Mesothelial cell of epicardium (in vitro differentiated cells): ENCODE measurements at regions not wholly inside any gene's neighbourhood (a gene's known extent, or its start where the extent isn't known, plus 50 kb on each side); places are given as distances from the start of the nearest gene placed in this dataset.

Experiments
- DNase-seq, 2 experiments: peaks; one replicate each; pipeline ENCODE4 v3.0.0; 2021; ENCODE audit warnings: low spot score in 2 of 2; ENCODE audit not compliant: unreplicated experiment in 2 of 2
- H3K27ac Mint-ChIP-seq: 2 replicates; pipeline ENCODE4 v1.8.0; 2021; ENCODE audit warnings: mixed read lengths
- H3K27me3 Mint-ChIP-seq: 2 replicates; pipeline ENCODE4 v1.8.0; 2021; ENCODE audit warnings: low read depth, mixed read lengths
- H3K36me3 Mint-ChIP-seq: 2 replicates; pipeline ENCODE4 v1.8.0; 2021; ENCODE audit warnings: mixed read lengths
- H3K4me1 Mint-ChIP-seq: 2 replicates; pipeline ENCODE4 v1.8.0; 2021; ENCODE audit warnings: mixed read lengths
- H3K4me3 Mint-ChIP-seq: 2 replicates; pipeline ENCODE4 v1.8.0; 2021; ENCODE audit warnings: mild to moderate bottlenecking, moderate library complexity, mixed read lengths
- H3K9me3 Mint-ChIP-seq: 2 replicates; pipeline ENCODE4 v1.8.0; 2021; ENCODE audit warnings: mixed read lengths
- TF ChIP-seq, protein P1 (sequence below): fragments of 200-600 bp; sonication (generic); IDR thresholded peaks from one replicate; pipeline ENCODE4 v1.5.0; 2021; ENCODE audit warnings: antibody characterized with exemption; ENCODE audit not compliant: unreplicated experiment

GRCh38 chr11:44502506-44502905 is 63.0 kb upstream of the CD82 start:
- Mint-ChIP-seq H3K9me3 (peaks cover 5% of the 10 kb centered on the region), H3K4me1 (no peaks in the 10 kb centered on the region), H3K27ac (no peak overlapping the region), H3K4me3 (no peak overlapping the region), H3K27me3 (peaks cover 31% of the 10 kb centered on the region), H3K36me3 (no peaks in the 10 kb centered on the region)
- DNase-seq, result no peak
- TF ChIP-seq, protein P1, sequence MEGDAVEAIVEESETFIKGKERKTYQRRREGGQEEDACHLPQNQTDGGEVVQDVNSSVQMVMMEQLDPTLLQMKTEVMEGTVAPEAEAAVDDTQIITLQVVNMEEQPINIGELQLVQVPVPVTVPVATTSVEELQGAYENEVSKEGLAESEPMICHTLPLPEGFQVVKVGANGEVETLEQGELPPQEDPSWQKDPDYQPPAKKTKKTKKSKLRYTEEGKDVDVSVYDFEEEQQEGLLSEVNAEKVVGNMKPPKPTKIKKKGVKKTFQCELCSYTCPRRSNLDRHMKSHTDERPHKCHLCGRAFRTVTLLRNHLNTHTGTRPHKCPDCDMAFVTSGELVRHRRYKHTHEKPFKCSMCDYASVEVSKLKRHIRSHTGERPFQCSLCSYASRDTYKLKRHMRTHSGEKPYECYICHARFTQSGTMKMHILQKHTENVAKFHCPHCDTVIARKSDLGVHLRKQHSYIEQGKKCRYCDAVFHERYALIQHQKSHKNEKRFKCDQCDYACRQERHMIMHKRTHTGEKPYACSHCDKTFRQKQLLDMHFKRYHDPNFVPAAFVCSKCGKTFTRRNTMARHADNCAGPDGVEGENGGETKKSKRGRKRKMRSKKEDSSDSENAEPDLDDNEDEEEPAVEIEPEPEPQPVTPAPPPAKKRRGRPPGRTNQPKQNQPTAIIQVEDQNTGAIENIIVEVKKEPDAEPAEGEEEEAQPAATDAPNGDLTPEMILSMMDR, result no peak

DNA sequence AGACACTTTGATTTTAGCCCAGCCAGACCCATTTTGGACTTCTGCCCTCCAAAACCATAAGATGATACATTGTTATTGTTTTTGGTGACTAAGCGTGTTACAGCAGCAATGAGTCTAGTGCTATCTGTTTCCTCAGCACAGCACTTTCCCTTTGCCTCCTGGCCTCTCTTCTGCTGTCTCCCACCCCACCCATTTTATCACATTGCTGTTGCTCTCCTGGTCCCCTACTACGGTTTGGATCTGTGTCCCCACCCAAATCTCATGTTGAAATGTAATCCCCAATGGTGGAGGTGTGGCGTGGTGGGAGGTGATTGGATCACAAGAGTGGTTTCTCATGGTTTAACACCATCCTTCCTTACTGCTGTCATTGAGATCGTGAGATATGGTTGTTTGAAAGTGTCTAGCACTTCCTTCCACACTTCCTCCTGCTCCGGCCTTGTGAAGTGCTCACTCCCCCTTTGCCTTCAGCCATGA is 59.8 kb upstream of the CD82 start:
- Mint-ChIP-seq H3K36me3 (no peaks in the 10 kb centered on the region), H3K27me3 (peaks cover 31% of the 10 kb centered on the region), H3K4me3 (no peak overlapping the region), H3K9me3 (peaks cover 5% of the 10 kb centered on the region), H3K27ac (no peak overlapping the region), H3K4me1 (peaks cover 3% of the 10 kb centered on the region)
- TF ChIP-seq, protein P1, result no peak
- no peak for DNase-seq

DNA sequence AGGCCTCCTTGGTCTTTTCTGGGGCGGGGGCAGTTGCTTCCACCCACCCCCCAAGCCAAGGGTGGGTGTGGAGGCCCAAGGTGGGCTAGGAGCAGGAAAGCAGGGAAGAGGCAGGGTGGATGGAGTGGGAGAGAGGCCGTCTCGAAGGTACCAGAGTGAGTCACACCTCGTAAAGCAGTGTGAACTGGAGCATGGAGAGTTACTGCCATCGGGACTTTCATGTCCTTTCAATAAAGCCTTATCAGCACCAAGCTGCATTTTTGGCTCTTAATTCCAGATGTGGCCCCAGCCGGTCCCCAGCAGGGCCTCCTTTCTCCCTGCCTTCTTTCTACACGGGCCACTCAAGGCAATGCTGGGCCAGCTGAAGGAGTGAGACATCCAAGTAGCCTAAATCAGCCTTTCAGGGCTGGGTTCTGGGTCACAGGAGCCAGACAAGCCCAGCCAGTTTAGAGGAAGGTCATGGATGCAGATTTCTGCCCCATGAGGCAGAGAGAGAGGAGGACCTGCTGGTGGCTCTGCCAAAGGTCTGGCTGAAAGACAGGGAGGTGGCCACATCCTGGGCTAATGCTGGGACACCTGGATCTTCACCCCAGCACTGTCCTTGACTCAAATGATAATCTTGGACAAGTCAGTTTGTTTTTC is 59.0 kb upstream of the CD82 start:
- Mint-ChIP-seq H3K4me1 (peaks cover 3% of the 10 kb centered on the region), H3K4me3 (no peak overlapping the region)

DNA sequence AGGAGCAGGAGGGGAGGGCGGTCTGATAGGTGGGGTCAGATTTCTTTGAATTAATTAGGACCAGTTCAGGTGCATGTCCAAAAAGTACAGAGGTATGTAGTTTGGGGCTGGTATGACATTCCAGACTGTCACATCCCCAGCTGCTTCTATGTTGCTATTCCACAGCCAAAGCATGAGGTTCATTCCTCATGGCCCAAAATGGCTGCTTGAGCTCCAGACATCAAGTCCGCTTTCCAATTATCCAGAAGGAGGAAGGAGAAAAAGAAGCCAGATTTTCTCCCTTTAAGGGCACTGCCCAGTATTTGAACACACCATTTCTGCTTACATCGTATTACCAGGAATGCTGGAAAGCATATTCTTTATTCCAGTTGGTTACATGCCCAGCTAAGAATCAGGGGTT is 58.0 kb upstream of the CD82 start:
- TF ChIP-seq, protein P1, result no peak
- H3K4me3 Mint-ChIP-seq, result no peak overlapping the region

More for the DNA sequence above, 59.0 kb upstream of the CD82 start:
- peaks cover 33% of the 10 kb centered on the region for H3K27me3 Mint-ChIP-seq
- no peak for DNase-seq
- no peak overlapping the region for H3K27ac Mint-ChIP-seq
- H3K36me3 Mint-ChIP-seq, result no peaks in the 10 kb centered on the region
- H3K9me3 Mint-ChIP-seq, result peaks cover 5% of the 10 kb centered on the region
- TF ChIP-seq, protein P1, result no peak

GRCh38 chr11:44507896-44508445 is 57.5 kb upstream of the CD82 start:
- no peaks in the 10 kb centered on the region for H3K36me3 Mint-ChIP-seq
- H3K4me1 Mint-ChIP-seq, result peaks cover 6% of the 10 kb centered on the region
- H3K27me3 Mint-ChIP-seq, result peaks cover 38% of the 10 kb centered on the region
- TF ChIP-seq, protein P1, result no peak
- H3K4me3 Mint-ChIP-seq, result no peak overlapping the region
- no peak overlapping the region for H3K27ac Mint-ChIP-seq
- DNase-seq, result no peak
- H3K9me3 Mint-ChIP-seq, result peaks cover 5% of the 10 kb centered on the region

More for the DNA sequence above, 58.0 kb upstream of the CD82 start:
- Mint-ChIP-seq H3K27ac (no peak overlapping the region), H3K4me1 (peaks cover 3% of the 10 kb centered on the region), H3K36me3 (no peaks in the 10 kb centered on the region), H3K9me3 (peaks cover 5% of the 10 kb centered on the region), H3K27me3 (peaks cover 36% of the 10 kb centered on the region)
- DNase-seq, result no peak
